Vagina (tissue), 2 donors: ENCODE measurements at regions not wholly inside any gene's neighbourhood (a gene's known extent, or its start where the extent isn't known, plus 50 kb on each side); places are given as distances from the start of the nearest gene placed in this dataset.

ENCODE experiments used
- CTCF ChIP-seq, 3 experiments: fragments of 450-650 bp in 2 of 3; fragments of 200-600 bp in 1 of 3; sonication (generic) in 1 of 3; IDR thresholded peaks; one replicate each; pipeline ENCODE4 v1.5.1; 2017 to 2019; ENCODE audit warnings: antibody characterized with exemption in 3 of 3, mild to moderate bottlenecking in 2 of 3, moderate library complexity in 2 of 3
- POLR2A ChIP-seq, 2 donors: fragments of 450-650 bp; IDR thresholded peaks; one replicate each; pipeline ENCODE4 v1.6.1; 2017; ENCODE audit warnings: antibody characterized with exemption in 2 of 2, mild to moderate bottlenecking in 2 of 2, moderate library complexity in 2 of 2
- POLR2AphosphoS5 ChIP-seq, 2 donors: sonication (generic); formaldehyde crosslinking; IDR thresholded peaks; one replicate each; pipeline ENCODE4 v1.9.0; 2017; ENCODE audit warnings: antibody characterized with exemption in 2 of 2, mild to moderate bottlenecking in 2 of 2, low read depth in 1 of 2; ENCODE audit not compliant: insufficient read depth in 1 of 2

- TF ChIP-seq POLR2A (IDR thresholded peaks at IDR 0.05) = no peak
- TF ChIP-seq CTCF (IDR thresholded peaks at IDR 0.05) = no peak
- TF ChIP-seq POLR2AphosphoS5 (IDR thresholded peaks at IDR 0.05; ENCODE audit: insufficient read depth in 1 of 2, low read depth in 1 of 2) = no peak
These were observed 248.5 kb upstream of the IRX4 start for GRCh38 chr5:2131196-2131595.
